Hepatic stellate cell (primary cell): ENCODE measurements at regions not wholly inside any gene's neighbourhood (a gene's known extent, or its start where the extent isn't known, plus 50 kb on each side); places are given as distances from the start of the nearest gene placed in this dataset.

Source experiments
- DNase-seq: peaks from one replicate; pipeline ENCODE4 v3.0.0; 2011; ENCODE audit warnings: low spot score

GRCh38 chr5:6195711-6196358 is 182.5 kb downstream of the MED10 start:
- no peak for DNase-seq

GRCh38 chr5:6194906-6195612 is 183.3 kb downstream of the MED10 start:
- DNase-seq: no peak

- DNase-seq: no peak
Measured at GRCh38 chr5:6194261-6194875, 184.0 kb downstream of the MED10 start.

- no peak for DNase-seq
Measured at GRCh38 chr5:6193310-6193709, 185.0 kb downstream of the MED10 start.

- DNase-seq: no peak
Measured at GRCh38 chr5:6190838-6191237, 187.5 kb downstream of the MED10 start.

GRCh38 chr5:6188976-6189375 is 189.4 kb downstream of the MED10 start:
- no peak for DNase-seq

GRCh38 chr5:6188344-6188743 is 190.0 kb downstream of the MED10 start:
- no peak for DNase-seq

GRCh38 chr5:6187501-6187900 is 190.8 kb downstream of the MED10 start:
- DNase-seq: no peak

- no peak for DNase-seq
Measured at GRCh38 chr5:6185574-6185973, 192.8 kb downstream of the MED10 start.

- no peak for DNase-seq
Measured at GRCh38 chr5:6184481-6184880, 193.9 kb downstream of the MED10 start.

GRCh38 chr5:6183391-6184390 is 194.7 kb downstream of the MED10 start:
- DNase-seq: no peak

- no peak for DNase-seq
Measured at GRCh38 chr5:6182271-6182815, 196.0 kb downstream of the MED10 start.

- DNase-seq: no peak
Measured at GRCh38 chr5:6181871-6182270, 196.5 kb downstream of the MED10 start.

GRCh38 chr5:6181147-6181729 is 197.1 kb downstream of the MED10 start:
- DNase-seq: no peak

- no peak for DNase-seq
Measured at GRCh38 chr5:6180231-6180872, 198.0 kb downstream of the MED10 start.

- no peak for DNase-seq
Measured at GRCh38 chr5:6178846-6179532, 199.4 kb downstream of the MED10 start.

GRCh38 chr5:6177926-6178325 is 200.4 kb downstream of the MED10 start:
- no peak for DNase-seq

- no peak for DNase-seq
Measured at GRCh38 chr5:6176102-6176693, 202.1 kb downstream of the MED10 start.

GRCh38 chr5:6175172-6175854 is 203.0 kb downstream of the MED10 start:
- no peak for DNase-seq
